HUDEP-2 (cell line): ENCODE measurements at regions not wholly inside any gene's neighbourhood (a gene's known extent, or its start where the extent isn't known, plus 50 kb on each side); places are given as distances from the start of the nearest gene placed in this dataset.
"Not testable (repeated sequence)": the region's sequence is repeated elsewhere in the genome, so short reads cannot be mapped to it uniquely, and the experiment has no call there.

Experiments
- DNase-seq, 76 experiments: peaks; one replicate each; lab custom pipeline; 2025; ENCODE audit not compliant: unreplicated experiment in 76 of 76; lab: John Stamatoyannopoulos, UW

GRCh38 chr3:150357923-150358607, 50.0 kb upstream of the TSC22D2 start:
- DNase-seq = no peak

GRCh38 chr3:150357140-150357539, 51.0 kb upstream of the TSC22D2 start:
- DNase-seq = no peak

DNA sequence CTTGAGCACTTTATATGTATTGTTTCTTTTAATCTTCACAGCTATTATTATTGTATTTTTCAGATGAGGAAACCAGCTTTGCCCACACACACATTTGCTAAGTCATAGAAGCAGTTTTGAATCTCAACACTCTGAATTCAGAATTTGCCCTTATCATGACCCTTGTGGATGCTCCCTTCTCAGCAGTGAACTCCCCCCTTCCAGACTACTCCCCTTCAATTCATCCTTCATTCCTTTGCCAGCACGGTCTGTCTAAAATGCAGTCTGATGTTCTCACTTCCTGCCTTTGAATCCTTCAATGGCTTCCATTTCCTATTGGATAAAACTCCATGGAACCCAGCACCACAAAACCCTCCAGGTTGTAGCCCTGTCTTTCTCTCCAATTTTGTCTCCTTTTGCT, 52.5 kb upstream of the TSC22D2 start:
- DNase-seq = no peak

- DNase-seq = no peak
Measured at GRCh38 chr3:150352931-150353330, 55.2 kb upstream of the TSC22D2 start.

DNA sequence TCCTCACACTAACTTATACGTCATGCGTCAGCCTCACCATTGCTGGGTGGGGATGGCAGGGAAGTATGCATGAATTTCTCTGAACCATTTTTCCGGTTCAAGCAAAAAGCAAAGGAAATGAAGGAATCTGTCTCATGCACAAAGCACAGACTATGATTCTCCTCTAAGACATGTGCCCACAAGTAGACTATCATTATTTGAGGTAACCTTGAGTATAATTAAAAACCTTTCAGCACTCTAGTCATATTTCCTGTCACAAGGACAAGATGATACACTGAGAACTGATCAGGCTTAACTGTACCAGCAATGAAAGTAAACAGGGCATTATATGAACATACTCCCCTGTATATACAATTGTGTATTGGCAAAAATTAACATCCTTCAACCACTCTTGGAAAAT, 56.7 kb upstream of the TSC22D2 start:
- no peak for DNase-seq

GRCh38 chr3:150349314-150350097, 58.6 kb upstream of the TSC22D2 start:
- DNase-seq = no peak

DNA sequence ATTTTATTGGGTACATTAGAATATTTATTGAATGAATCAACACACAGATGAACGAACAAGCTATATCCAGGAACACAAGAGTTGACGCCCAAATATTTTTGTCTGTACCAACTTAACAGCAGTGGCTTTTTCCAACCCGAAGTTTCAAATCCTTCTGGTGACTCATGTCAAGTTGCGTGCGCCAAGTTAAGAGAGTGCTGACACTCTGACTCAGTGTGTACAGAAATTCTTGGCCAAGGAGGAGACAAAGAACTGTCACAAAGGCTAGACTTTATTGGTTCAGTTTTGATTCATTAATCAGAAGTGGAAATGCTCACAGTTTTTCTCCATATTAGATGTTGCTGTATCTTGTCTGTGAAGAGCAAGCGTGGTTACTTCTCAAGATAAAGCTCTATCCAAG, 59.6 kb upstream of the TSC22D2 start:
- no peak for DNase-seq

DNA sequence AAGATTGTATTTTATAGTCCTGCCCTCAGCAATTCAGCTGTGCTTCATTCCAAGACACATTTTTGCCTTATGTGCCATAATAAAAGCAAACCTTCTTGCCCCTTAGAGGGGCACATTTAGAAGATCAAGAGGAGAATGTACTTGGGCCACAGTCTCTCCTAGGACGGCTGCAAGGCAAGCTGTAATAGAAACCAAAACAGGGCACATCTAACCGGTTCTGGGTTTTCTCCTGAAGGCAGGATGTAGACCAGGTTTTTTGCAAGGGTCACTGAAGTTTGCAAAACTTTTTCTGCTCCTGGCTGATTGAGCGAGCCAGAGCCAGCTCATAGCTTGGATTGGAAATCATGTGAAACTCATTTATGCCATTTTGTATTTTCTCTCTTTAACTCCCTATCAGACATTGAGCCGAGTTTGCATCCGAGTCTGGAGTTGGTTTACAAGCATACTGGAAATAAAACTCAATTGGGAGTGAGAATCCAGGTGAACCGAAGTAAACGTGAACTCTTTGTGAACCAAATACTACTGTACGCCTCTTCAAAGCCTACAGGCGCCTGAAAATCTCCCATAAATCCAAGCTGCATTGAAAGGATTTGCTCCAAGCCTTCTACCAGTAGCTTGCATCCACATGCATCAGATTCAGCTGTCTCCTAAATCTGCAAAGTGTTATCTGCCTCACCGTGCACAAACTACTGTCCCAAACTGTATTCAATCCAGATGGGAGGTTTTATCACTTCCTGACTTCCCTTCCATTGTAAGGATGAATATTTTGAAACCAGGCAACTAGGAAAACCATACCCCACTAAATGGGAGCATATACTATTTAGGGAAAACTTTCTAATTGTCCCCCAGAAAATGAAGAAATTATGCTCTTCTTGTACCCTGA, 60.9 kb upstream of the TSC22D2 start:
- DNase-seq = no peak

DNA sequence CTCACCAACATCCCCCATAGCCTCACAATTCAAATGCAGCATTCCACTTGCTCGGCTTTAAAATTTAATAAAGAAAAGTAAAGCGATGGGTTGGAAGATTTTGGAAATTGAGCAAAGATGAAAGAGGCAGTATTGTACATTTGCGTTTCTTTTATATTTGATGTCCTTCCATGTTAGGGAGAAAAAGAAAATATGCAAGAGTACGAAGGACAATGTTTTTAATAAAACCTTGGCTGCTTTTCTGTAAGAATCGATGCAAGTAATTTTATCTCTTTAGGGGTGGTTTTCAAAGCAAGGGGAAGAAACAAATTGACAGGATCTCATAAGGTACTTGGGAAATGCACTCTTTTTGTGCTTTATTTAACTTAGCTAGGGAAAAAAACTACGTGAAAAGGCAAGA, 61.8 kb upstream of the TSC22D2 start:
- no peak for DNase-seq

GRCh38 chr3:150345021-150345538, 63.0 kb upstream of the TSC22D2 start:
- DNase-seq = no peak

- DNase-seq = no peak
Measured at GRCh38 chr3:150344079-150344759, 63.9 kb upstream of the TSC22D2 start.

GRCh38 chr3:150342896-150343467, 65.1 kb upstream of the TSC22D2 start:
- no peak for DNase-seq

DNA sequence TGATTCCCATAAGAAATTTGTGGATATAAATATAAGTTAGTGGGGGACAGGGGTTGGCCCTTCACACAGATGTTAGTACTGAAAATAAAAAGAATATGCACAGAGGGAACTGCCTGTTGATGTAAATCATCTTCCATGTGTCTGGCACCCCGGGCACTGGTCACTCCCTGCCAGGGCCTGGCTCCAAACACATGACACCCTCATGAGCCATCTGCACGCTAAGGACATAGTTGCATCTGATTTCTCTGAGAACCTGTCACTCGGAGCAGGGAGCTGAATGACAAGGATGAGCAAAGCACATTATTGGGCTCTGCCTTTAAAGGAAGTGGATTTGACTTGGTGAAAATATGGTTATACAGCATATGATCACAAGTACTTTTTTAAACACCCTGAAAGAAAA, 66.2 kb upstream of the TSC22D2 start:
- DNase-seq = no peak

DNA sequence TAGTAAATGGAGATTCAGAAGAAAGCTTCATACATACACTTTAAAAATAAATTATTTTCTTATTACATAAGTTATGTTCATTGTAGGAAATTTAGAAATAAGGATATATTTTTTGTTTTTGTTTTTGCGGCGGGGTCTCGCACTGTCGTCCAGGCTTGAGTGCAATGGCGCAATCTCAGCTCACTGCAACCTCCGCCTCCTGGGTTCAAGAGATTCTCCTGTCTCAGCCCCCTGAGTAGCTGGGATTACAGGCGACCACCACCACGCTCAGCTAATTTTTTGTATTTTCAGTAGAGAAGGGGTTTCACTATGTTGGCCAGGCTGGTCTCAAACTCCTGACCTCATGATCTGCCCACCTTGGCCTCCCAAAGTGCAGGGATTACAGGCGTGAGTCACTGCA, 71.7 kb upstream of the TSC22D2 start:
- not testable (repeated sequence) for DNase-seq

DNA sequence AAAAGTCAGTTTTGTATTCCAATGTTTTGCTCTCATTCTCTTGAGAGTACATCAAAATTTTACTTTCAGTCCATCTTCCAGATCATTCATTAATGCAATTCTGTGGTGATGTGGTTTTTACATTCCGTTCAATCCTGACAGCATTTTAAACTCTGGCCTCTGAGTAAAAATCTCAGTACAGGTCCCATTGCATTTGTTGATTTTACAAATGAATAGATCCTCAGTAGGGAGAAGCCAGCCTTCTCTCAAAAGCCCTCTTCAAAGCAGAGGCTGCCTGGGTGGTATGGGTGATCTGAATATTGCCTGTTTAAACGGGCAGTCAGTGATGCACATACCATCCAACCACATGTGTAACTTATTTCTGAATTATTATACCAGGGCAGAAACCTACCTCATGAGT, 72.5 kb upstream of the TSC22D2 start:
- DNase-seq = no peak

DNA sequence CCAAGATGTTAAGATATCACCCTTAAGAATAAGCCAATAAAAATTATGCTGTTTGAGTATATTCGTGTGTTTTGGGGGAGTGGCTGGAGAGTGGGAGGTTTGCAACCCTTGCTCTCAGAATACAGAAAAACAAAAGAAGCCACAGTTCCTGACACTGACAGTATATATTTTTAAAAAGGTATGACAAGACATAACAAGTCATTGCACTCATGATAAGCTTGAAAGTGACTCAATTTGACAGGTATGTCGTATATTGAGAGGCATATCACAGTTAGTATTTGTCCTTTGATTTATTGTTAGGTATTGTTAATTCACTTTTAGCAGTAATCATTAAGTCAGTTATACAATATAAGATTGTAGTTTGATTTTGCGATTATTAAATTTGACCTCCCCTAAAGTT, 73.1 kb upstream of the TSC22D2 start:
- no peak for DNase-seq

- DNase-seq = no peak
Measured at GRCh38 chr3:150333477-150333876, 74.6 kb upstream of the TSC22D2 start.

- no peak for DNase-seq
Measured at GRCh38 chr3:150331978-150332568, 76.0 kb upstream of the TSC22D2 start.

- no peak for DNase-seq
Measured at GRCh38 chr3:150330872-150331271, 77.2 kb upstream of the TSC22D2 start.

DNA sequence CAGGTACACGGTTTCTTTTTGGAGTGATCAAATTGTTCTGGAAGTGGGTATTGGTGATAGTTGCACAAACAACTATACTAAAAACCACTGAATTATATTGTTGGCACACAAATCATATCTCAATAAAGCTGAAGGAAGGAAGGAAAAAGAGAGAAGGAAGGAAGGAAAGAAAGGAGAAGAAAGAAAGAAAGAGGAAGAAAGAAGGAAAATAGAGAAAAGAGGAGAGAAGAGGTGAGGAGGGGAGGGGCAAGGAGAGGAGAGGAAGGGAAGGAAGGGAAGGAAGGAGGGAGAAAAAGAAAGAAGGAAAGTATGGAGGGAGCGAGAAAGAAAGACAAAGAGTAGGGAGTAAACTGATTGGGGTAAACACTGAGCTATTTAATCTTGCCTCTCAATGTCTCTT, 77.9 kb upstream of the TSC22D2 start:
- no peak for DNase-seq
